GM18907 (cell line): ENCODE measurements at regions not wholly inside any gene's neighbourhood (a gene's known extent, or its start where the extent isn't known, plus 50 kb on each side); places are given as distances from the start of the nearest gene placed in this dataset.
"Not testable (repeated sequence)": the region's sequence is repeated elsewhere in the genome, so short reads cannot be mapped to it uniquely, and the experiment has no call there.

Experiments used
- ATAC-seq: cut with Tn5 transposase; IDR thresholded peaks from one replicate; pipeline ENCODE4 v1.9.1; 2021; ENCODE audit warnings: mild to moderate bottlenecking, moderate library complexity; ENCODE audit not compliant: unreplicated experiment

DNA sequence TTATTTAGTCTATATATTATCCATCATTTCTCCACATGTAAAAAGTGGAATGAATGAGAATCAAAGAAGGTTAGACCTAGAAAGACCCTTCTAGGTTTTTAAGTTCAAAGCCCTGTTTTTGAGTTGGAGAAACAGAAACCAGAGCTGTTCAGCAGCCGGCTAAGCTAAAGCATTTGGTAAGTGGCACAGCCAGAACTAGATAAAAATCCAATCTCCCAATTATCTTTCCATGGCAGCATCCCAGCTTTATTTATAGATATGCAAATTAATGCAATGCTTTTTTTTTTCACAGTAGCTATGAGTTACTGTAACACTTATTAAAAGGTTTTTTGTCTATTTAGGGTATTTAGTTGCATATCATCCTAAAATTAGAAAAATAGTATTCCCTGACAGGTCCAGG, 85.1 kb downstream of the NIBAN1 start:
- no peak for ATAC-seq

- no peak for ATAC-seq
These were observed 85.8 kb downstream of the NIBAN1 start for GRCh38 chr1:184888505-184888904.

GRCh38 chr1:184882957-184883815, 91.1 kb downstream of the NIBAN1 start:
- ATAC-seq = peak; percentile 46

DNA sequence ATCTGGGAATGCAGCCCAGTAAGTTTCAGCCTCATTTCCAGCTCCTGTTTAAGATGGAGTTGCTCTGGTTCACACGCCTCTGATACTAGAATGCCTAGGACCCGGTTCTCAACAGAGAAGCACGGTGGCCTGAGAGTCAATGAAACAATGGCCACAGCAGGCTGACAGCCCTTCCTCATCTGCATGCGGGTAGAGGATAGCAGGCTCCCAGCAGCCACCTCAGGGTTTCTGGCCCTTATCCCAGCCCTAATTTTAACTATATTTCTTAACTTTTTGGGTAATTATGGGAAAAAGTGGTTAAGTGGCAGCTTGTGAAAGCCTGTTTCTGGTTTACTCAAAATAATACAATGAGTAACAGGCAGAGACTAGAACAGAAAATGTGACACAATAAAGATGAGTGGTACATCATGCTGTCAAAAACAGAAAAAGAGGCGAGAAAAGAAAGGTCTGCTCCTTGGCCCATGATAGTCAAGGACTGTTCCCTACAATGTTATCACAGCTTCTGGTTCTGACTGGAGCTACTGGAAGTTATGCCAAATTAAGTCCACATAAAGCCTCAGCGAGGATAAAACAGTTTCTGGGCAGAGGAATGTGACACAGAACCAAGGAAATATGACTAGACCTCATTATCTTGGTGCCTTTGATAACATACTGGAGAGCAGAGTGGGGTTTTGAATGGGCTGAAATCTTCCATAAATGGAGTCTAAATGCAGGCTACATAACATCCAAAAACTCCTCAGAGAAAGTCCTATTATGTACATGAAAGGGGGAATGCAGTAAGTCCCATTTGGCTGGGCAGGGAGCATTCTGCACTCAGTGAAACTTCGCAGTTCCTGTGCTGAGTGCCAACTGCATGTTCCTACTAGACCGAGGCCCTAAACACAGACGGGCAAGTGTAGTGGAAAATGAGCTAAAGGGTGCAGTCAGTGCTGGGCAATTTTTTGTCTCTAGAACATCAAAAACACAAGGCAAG, 92.1 kb downstream of the NIBAN1 start:
- peak; percentile 52 for ATAC-seq

DNA sequence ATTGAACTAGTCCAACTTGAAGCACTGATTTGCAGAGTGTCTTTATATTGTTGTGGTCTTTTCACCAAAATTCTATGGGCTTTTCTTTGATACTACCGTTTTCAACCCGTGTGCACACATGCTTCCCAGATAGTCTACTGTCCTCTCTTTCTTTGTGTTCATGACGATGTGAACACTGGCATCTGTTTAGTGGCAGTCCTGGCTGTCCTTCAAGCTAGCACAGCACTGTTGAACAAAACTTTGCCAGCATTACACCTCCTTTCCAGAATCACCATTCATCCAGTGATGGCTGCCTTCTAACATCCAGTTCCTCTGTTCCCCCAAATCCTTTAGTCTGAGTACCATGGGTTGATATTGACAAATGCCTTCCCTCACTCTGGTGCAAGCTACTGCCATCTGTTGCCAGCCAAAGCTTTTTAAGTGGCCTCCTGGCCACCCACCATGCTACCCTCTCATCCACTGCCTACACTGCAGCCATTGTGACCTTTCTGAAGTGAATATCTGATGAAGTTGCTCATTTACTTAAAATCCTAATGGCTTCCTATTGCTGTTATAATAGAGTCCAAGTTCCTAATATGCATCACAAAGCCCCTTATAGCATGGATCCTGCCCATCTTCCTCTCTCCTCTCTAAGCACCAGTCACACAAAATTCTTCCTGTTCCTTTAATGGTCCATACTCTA, 94.3 kb downstream of the NIBAN1 start:
- ATAC-seq = no peak

DNA sequence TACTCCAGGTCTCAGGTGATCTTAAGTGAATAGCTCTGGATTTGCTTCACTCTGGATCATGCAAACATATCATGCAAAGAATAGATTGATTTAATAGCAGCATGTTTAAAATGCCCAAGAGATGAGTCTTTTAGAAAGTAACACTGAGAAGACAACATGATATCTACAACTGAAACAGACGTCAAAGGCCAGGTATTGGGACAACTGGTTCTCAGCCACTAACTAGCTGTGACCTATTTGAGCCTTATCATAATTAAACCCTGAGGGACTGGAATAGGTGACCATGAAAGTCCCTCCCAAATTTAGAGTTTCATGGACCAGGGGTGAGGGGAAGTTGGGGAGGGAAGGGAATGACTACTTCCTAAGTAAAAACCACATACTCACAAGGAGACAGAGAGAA, 95.7 kb downstream of the NIBAN1 start:
- no peak for ATAC-seq

DNA sequence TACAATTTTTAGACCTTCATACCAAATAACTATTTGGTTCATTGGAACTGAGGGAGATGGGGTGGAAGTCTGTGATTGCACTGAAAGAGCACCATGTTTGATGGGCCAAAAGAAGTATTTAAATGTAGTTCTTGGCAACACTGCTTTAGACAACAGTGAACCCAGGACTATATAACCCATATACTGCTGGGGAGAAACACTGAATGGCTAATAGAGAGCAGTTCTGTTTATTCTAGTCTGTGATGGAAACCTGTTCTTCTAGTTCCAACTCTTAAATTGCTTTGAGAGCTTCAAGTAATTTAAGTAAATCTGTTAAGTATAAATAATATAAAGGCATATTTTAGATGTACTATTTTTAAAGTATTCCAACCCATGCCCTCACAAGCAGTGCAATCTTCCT, 96.3 kb downstream of the NIBAN1 start:
- no peak for ATAC-seq

GRCh38 chr1:184876015-184876414, 98.3 kb downstream of the NIBAN1 start:
- ATAC-seq = not testable (repeated sequence)

- no peak for ATAC-seq
These were observed 99.1 kb downstream of the NIBAN1 start for GRCh38 chr1:184875218-184875617.

DNA sequence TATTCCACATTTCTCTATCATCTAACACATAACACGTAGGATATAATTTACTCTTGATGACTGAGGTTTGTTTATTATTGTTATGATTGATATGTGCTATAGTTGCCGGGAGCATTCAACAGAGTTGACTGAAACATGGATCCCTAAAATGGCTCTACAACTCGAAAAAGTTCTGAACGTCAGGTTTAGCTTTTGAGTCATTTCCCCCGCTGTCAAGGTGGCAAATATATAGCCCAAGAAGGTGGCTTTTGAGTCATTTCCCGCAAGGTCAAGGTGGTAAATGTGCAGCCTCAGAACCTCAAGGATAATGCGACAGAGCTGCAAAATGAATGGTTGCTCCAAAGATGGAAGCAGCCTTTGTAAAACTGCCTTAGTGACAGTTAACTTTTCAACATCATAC, 104.0 kb downstream of the NIBAN1 start:
- ATAC-seq = no peak

- ATAC-seq = no peak
These were observed 106.2 kb downstream of the NIBAN1 start for GRCh38 chr1:184867866-184868689.

- ATAC-seq = peak; percentile 96
These were observed 107.1 kb downstream of the NIBAN1 start for GRCh38 chr1:184866991-184867788.

DNA sequence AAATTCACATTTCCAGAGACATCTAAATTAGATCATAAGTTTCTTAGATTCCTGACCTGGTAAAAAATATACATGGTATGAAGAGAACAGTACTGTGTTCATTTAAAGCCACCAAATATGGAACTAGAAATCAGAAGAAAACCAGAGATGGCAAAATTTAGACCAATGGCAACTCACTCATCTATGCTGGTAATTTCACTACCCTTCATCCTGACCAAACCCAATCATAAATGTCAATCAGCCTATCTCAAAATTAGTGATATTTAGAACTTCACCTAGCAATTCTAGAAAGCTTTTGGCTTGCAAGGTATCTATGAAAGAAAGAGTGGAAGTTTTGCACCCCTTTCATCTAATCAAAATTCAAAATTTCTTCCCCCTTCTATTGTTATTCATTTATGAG, 107.7 kb downstream of the NIBAN1 start:
- peak; percentile 30 for ATAC-seq

- ATAC-seq = no peak
These were observed 108.5 kb downstream of the NIBAN1 start for GRCh38 chr1:184865831-184866230.

DNA sequence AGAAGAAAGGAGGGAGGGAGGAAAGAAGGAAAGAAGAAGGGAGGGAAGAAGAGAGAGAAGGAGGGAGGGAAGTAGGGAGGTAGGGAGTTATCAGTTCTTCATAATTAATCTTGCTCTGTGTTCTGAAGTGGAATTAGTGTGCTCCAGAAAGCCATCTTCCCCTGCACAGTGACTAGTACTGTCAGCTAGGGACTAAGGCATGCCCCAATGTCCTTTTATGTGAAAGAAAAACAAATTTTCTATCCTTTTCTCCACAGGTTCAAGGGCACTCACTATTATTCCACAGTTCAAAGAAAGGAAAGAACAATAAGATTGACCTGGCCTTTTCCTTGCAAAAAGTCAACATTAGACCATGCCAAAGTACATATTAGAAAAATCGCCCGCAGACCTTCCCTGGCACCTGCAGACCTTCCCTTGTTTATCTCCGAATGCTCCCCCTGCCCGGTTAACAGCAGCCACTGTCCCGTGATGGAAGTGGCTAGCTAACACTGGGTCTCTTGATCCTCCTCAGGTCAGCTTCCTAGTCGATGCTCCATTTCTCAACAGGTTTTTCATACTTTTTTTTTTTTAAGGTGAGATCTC, 107.2 kb upstream of the EDEM3 start:
- ATAC-seq = no peak

DNA sequence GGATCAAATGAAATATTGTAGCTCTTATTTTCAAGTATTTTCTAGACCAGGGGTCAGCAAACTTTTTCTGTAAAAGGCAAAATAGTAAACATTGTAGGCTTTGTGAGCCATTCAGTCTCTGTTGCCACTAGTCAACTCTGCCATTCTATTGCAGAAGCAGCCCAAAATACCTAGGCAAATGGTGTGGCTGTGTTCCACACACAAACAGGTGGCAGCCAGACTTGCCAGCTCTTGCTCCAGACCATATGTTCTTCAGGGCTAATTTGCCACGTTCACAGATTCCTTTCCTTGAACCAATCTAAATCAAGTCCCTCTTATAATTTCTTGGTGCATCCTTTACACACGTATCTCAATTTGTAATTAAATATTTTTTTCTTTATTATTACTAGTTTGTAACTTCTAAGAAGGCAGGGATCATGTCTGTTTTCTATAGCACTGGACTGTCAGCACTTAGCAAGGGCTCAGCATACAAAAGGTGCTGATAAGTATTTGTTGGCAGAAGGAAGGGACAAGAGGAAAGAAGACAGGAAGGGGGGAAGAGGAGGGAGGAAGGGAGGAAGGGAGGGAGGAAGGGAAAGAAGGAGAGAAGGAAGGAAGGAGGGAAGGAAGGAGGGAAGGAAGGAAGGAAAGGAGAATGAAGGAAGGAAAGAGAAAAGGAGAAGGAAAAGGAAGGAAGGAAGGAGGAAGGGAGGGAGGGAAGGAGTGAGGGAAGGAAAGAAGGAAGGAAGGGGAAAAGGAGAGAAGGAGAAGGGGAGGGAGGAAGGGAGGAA, 106.5 kb upstream of the EDEM3 start:
- peak; percentile 76 for ATAC-seq

- peak; percentile 16 for ATAC-seq
These were observed 105.9 kb upstream of the EDEM3 start for GRCh38 chr1:184860535-184860934.

- ATAC-seq = no peak
These were observed 104.9 kb upstream of the EDEM3 start for GRCh38 chr1:184859381-184860105.
